Endothelial cell of umbilical vein (primary cell): ENCODE measurements at regions not wholly inside any gene's neighbourhood (a gene's known extent, or its start where the extent isn't known, plus 50 kb on each side); places are given as distances from the start of the nearest gene placed in this dataset.

Experiments used
- BruUV-seq: library from RNA; stranded (reverse); fragments of 400-500 nt; replicated peaks from 2 replicates; lab custom pipeline; 2021; lab: Mats Ljungman, UMichigan
- CTCF ChIA-PET: fragments of 300-600, 350-600 bp; sonication (Branson Sonifier 250); formaldehyde crosslinking; loops from one replicate; lab custom pipeline; 2021; ENCODE audit warnings: antibody characterized with exemption, inconsistent platforms; lab: Charles Lee
- POLR2A ChIA-PET: fragments of 300-600, 350-600 bp; sonication (Branson Sonifier 250); formaldehyde crosslinking; loops from one replicate; lab custom pipeline; 2021; ENCODE audit warnings: antibody characterized with exemption, inconsistent platforms; lab: Charles Lee
- DNase-seq: peaks from one replicate; pipeline ENCODE4 v3.0.0-alpha.2; 2011; ENCODE audit warnings: low read depth, low spot score
- FAIRE-seq: peaks from 2 replicates; lab custom pipeline; 2011; peaks lifted over from hg19 to GRCh38; lab: Jason Lieb, UNC
- H2AFZ ChIP-seq: 2 replicates; pipeline ENCODE4 v1.6.0; 2012; ENCODE audit warnings: low read depth, low read length, control low read depth, inconsistent platforms
- H3K27ac ChIP-seq: 2 replicates; pipeline ENCODE4 v1.5.1; 2011; ENCODE audit warnings: low read depth, mild to moderate bottlenecking, control low read depth, low read length, moderate library complexity; ENCODE audit not compliant: insufficient read depth
- H3K27me3 ChIP-seq, 2 experiments: 2 replicates each; pipeline versions ENCODE4 v1.6.0 to v1.6.1; 2011; ENCODE audit warnings: low read length in 2 of 2, mixed read lengths in 1 of 2; ENCODE audit not compliant: control insufficient read depth in 2 of 2, insufficient read depth in 2 of 2
- H3K36me3 ChIP-seq, 2 experiments: 2 replicates in 1 of 2; 3 replicates in 1 of 2; pipeline ENCODE4 v1.5.1; 2011; ENCODE audit warnings: low read length in 2 of 2, mild to moderate bottlenecking in 1 of 2, moderate library complexity in 1 of 2; ENCODE audit not compliant: control insufficient read depth in 2 of 2, insufficient read depth in 2 of 2; ENCODE audit errors: extremely low read depth in 1 of 2
- H3K4me1 ChIP-seq: 3 replicates; pipeline ENCODE4 v1.5.1; 2011; ENCODE audit warnings: mild to moderate bottlenecking, low read length; ENCODE audit not compliant: control insufficient read depth, insufficient read depth; ENCODE audit errors: extremely low read depth
- H3K4me2 ChIP-seq: 2 replicates; pipeline ENCODE4 v1.6.1; 2011; ENCODE audit warnings: low read length, control low read depth, mixed read lengths; ENCODE audit not compliant: insufficient read depth
- H3K4me3 ChIP-seq, 3 experiments: fragments of 200-600 bp in 1 of 3; sonication (generic), shearing (Covaris generic) in 1 of 3; replicated peaks in 1 of 3; 2 replicates each; pipeline ENCODE4 v1.5.1; 2011 to 2016; ENCODE audit warnings: control low read depth in 3 of 3, low read length in 3 of 3, mild to moderate bottlenecking in 2 of 3, inconsistent platforms in 1 of 3, low read depth in 1 of 3, moderate library complexity in 1 of 3; ENCODE audit not compliant: insufficient read depth in 1 of 3
- H3K79me2 ChIP-seq: 2 replicates; pipeline ENCODE4 v1.6.0; 2012; ENCODE audit warnings: low read length, inconsistent platforms; ENCODE audit not compliant: control insufficient read depth, insufficient read depth
- H3K9ac ChIP-seq: replicated peaks from 2 replicates; pipeline ENCODE3; 2011; ENCODE audit warnings: low read length, control low read depth; ENCODE audit not compliant: insufficient read depth; ENCODE audit errors: extremely low read depth
- H3K9me1 ChIP-seq: replicated peaks from 3 replicates; pipeline ENCODE4 v1.6.0; 2011; ENCODE audit warnings: mild to moderate bottlenecking, low read length; ENCODE audit not compliant: control insufficient read depth, insufficient read depth; ENCODE audit errors: extremely low read depth
- H3K9me3 ChIP-seq: replicated peaks from 2 replicates; pipeline ENCODE4 v1.5.1; 2012; ENCODE audit warnings: low read length, inconsistent platforms; ENCODE audit not compliant: control insufficient read depth, insufficient read depth
- H4K20me1 ChIP-seq: replicated peaks from 2 replicates; pipeline ENCODE3; 2011; ENCODE audit warnings: mild to moderate bottlenecking, low read length; ENCODE audit not compliant: control insufficient read depth, insufficient read depth; ENCODE audit errors: extremely low read depth
- CTCF ChIP-seq, 2 donors: IDR thresholded peaks; 1 replicate in 1 of 2; 2 replicates in 1 of 2; pipeline ENCODE4 v1.5.1; 2011; ENCODE audit warnings: low read length in 2 of 2, mild to moderate bottlenecking in 2 of 2, moderate library complexity in 2 of 2, control low read depth in 1 of 2, inconsistent platforms in 1 of 2, low read depth in 1 of 2; ENCODE audit not compliant: insufficient read depth in 1 of 2; ENCODE audit errors: extremely low read depth in 1 of 2
- EZH2 ChIP-seq: IDR thresholded peaks from 2 replicates; pipeline ENCODE4 v1.6.1; 2012; ENCODE audit warnings: borderline replicate concordance, low read depth, mild to moderate bottlenecking, moderate library complexity, low read length, inconsistent platforms; ENCODE audit not compliant: severe bottlenecking
- FOS ChIP-seq: IDR thresholded peaks from 2 replicates; pipeline ENCODE4 v1.6.1; 2011; ENCODE audit warnings: mild to moderate bottlenecking, low read length, moderate library complexity, borderline replicate concordance; ENCODE audit not compliant: insufficient read depth
- GATA2 ChIP-seq: IDR thresholded peaks from 2 replicates; pipeline ENCODE4 v1.7.0; 2011; ENCODE audit warnings: low read depth, mild to moderate bottlenecking, moderate library complexity, mixed read lengths, low read length; ENCODE audit not compliant: insufficient read length, insufficient read depth
- JUN ChIP-seq: IDR thresholded peaks from 2 replicates; pipeline ENCODE4 v1.6.1; 2011; ENCODE audit warnings: borderline replicate concordance, low read depth; ENCODE audit not compliant: insufficient read length, insufficient read depth
- MYC ChIP-seq: IDR thresholded peaks from one replicate; pipeline ENCODE4 v1.6.1; 2011; ENCODE audit warnings: mild to moderate bottlenecking, low read depth, low read length
- POLR2A ChIP-seq: IDR thresholded peaks from 2 replicates; pipeline ENCODE4 v1.6.1; 2012; ENCODE audit warnings: low read depth, mild to moderate bottlenecking, control low read depth, low read length
- POLR2AphosphoS5 ChIP-seq: IDR thresholded peaks from 2 replicates; pipeline ENCODE4 v1.6.1; 2012; ENCODE audit warnings: low read depth, mild to moderate bottlenecking, control low read depth, low read length, moderate library complexity; ENCODE audit not compliant: insufficient read depth
- dilution Hi-C: fragments of 300-500 bp; cut with MboI; formaldehyde crosslinking; loops from one replicate; pipeline ENCODE4 v1.15.0; 2019; ENCODE audit warnings: low sequenced_read_pairs; ENCODE audit not compliant: extremely low pct_ligation_motif_present
- intact Hi-C: fragments of 100-400 bp; cut with micrococcal nuclease; formaldehyde crosslinking; loops from one replicate; pipeline ENCODE4 v1.10.0; 2022
- TF ChIP-seq, protein P1 (sequence below): IDR thresholded peaks from 2 replicates; pipeline ENCODE4 v1.6.1; 2011; ENCODE audit not compliant: insufficient read depth, insufficient read length

DNA sequence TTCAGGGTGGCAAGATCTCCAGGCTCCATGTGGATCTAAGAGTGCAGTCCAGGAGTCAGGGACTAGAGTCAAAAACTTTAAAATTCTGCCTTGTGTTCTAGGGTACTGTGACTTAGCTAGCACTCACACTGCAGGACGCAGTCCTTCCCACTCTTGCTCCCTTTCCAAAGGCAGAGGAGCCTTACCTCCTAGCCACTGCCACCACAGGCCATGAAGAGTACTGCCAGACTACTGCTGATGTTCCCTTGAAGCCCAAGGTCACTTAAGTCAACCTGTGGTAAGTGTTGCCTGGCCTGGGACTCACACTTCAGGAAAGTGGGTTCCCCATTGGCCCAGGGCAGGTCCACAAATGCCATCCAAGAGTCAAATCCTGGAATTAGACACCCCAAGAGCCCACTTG lies 632.2 kb downstream of the PCDH19 start:
- Histone ChIP-seq H3K9me3 (no peaks in the 10 kb centered on the region), H3K79me2 (no peaks in the 10 kb centered on the region), H3K36me3 (no peaks in the 10 kb centered on the region), H3K4me2 (no peak overlapping the region), H3K27me3 (no peaks in the 10 kb centered on the region), H3K4me3 (no peak overlapping the region), H3K4me1 (no peaks in the 10 kb centered on the region), H3K27ac (no peak overlapping the region), H3K9me1 (no peaks in the 10 kb centered on the region), H2AFZ (no peak overlapping the region), H4K20me1 (no peaks in the 10 kb centered on the region), H3K9ac (no peak overlapping the region)
- no peak for TF ChIP-seq EZH2
- TF ChIP-seq POLR2AphosphoS5 = no peak
- TF ChIP-seq MYC = no peak
- TF ChIP-seq CTCF (IDR thresholded peaks at IDR 0.05; ENCODE audit: extremely low read depth in 1 of 2, insufficient read depth in 1 of 2, low read depth in 1 of 2, low read length in 2 of 2) = no peak
- no peak for TF ChIP-seq FOS
- TF ChIP-seq, protein P1, sequence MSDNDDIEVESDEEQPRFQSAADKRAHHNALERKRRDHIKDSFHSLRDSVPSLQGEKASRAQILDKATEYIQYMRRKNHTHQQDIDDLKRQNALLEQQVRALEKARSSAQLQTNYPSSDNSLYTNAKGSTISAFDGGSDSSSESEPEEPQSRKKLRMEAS = no peak
- TF ChIP-seq GATA2 = no peak
- no peak for TF ChIP-seq POLR2A
- no peak for TF ChIP-seq JUN
- POLR2A ChIA-PET = no interaction called here
- no TSS peak for BruUV-seq
- dilution Hi-C loops = no loop called here
- DNase-seq (no peak), FAIRE-seq (no peak)
- intact Hi-C loops = no loop called here
- CTCF ChIA-PET = no interaction called here
